DND-41 (cell line): ENCODE measurements at regions not wholly inside any gene's neighbourhood (a gene's known extent, or its start where the extent isn't known, plus 50 kb on each side); places are given as distances from the start of the nearest gene placed in this dataset.

Source experiments
- EZH2 ChIP-seq: IDR thresholded peaks from 3 replicates; pipeline ENCODE4 v1.6.1; 2012; ENCODE audit warnings: borderline replicate concordance, low read depth, mild to moderate bottlenecking, moderate library complexity, low read length, inconsistent platforms; ENCODE audit not compliant: severe bottlenecking
- TF ChIP-seq, protein P1 (sequence below): IDR thresholded peaks from 2 replicates; pipeline ENCODE4 v1.5.1; 2012; ENCODE audit warnings: borderline replicate concordance, low read length, moderate library complexity, mild to moderate bottlenecking; ENCODE audit not compliant: poor library complexity, severe bottlenecking; ENCODE audit errors: extremely low read depth

DNA sequence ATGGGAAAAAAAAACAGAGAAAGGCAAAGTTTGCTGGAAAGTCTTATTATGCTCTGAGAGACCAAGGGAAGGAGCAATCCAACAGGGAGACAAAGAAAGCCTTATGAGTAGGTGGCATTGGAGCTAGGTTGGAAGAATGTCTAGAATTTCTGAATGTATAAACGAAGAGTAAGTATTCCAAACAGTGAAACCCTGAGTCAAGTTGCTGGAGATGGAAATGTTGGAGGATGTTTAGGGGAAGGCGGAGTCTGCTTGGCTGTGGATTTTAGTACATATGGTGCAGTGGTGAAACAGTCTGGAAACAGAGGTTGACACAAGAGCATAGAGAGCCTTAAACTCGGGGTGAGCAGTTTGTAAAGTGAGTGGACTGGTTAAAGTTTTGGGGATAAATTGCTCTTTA is 314.8 kb upstream of the CADM1 start:
- TF ChIP-seq, protein P1, sequence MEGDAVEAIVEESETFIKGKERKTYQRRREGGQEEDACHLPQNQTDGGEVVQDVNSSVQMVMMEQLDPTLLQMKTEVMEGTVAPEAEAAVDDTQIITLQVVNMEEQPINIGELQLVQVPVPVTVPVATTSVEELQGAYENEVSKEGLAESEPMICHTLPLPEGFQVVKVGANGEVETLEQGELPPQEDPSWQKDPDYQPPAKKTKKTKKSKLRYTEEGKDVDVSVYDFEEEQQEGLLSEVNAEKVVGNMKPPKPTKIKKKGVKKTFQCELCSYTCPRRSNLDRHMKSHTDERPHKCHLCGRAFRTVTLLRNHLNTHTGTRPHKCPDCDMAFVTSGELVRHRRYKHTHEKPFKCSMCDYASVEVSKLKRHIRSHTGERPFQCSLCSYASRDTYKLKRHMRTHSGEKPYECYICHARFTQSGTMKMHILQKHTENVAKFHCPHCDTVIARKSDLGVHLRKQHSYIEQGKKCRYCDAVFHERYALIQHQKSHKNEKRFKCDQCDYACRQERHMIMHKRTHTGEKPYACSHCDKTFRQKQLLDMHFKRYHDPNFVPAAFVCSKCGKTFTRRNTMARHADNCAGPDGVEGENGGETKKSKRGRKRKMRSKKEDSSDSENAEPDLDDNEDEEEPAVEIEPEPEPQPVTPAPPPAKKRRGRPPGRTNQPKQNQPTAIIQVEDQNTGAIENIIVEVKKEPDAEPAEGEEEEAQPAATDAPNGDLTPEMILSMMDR: no peak
- TF ChIP-seq EZH2: no peak
